D341Med (cell line): ENCODE measurements at regions not wholly inside any gene's neighbourhood (a gene's known extent, or its start where the extent isn't known, plus 50 kb on each side); places are given as distances from the start of the nearest gene placed in this dataset.
"Not testable (repeated sequence)": the region's sequence is repeated elsewhere in the genome, so short reads cannot be mapped to it uniquely, and the experiment has no call there.

Experiments used
- DNase-seq: peaks from one replicate; pipeline ENCODE4 v3.0.0; 2012; ENCODE audit warnings: low spot score

- no peak for DNase-seq
Observed at GRCh38 chr4:12579172-12579571, 905.0 kb downstream of the RAB28 start.

DNA sequence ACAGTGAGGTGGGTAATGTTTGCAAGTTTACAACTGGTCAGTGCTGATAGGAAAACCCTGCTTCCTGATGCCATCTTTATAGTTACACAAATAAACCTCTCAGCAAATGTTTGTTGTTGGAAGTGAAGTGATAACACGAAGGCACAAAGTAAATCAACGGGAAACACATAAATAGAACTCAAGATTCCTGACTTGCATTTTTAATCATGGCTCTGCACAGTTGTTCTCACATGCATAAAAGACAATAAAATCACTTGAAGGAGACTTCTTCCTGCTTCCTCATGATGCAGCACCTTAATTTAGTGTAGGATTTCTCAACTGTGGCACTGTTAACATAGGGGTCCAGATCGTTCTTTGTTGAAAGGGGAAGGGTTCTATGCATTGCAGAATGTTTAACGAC is 907.7 kb downstream of the RAB28 start:
- DNase-seq: no peak

- DNase-seq: no peak
Observed at GRCh38 chr4:12573716-12574115, 910.4 kb downstream of the RAB28 start.

DNA sequence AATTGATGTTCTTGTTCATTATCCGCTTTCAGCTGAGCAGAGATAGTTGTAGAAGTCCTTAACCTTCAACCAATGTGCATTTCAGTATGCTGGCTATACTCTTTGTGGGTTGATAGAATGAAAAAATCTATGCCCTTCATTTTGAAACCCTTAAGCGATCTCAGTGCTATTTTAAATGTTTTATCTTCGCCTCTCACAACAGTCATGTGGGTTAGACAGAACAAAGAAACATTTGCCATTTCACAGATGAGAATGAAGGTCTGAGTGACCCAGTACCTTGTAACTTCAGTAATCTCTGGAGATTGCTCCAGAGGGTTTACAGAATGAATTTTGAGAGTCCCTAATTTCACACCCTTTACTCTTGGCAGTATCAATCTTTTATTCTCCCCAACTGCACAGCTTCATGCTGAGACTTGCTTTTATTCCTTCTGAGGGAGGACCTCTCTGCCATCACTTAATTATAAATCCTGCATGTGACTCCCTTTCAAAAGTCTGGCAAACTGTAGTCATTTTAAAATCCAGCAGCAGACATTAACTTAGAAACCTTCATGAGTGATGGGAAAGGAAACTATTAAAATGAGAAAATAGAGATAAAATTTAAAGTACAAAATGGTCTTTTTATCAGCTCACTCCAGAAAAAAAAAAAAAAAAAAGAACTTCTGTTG is 921.5 kb downstream of the RAB28 start:
- no peak for DNase-seq

GRCh38 chr4:12562021-12562420 is 922.1 kb downstream of the RAB28 start:
- no peak for DNase-seq

DNA sequence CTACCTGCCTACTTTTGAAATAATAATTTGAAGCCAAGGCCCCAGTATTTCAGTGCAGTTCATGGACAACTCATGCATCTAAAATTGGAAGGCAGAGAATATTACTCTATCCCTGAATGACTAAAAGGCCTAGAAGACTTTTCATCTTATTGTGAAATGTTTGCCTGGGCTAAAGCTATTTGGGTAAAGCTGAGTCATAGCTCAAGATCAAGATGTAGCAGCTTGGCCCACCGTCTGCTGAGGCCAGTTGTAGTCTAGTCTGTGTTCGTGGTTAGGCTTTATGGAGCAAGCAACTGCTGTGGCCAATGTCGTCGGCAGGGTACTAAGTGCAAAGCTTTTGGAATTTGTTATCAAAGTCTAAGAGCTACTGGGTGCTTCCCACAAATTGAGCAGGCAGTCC is 929.1 kb downstream of the RAB28 start:
- DNase-seq: no peak

- DNase-seq: no peak
Observed at GRCh38 chr4:12548678-12549077, 935.5 kb downstream of the RAB28 start.

GRCh38 chr4:12545812-12546211 is 938.3 kb downstream of the RAB28 start:
- no peak for DNase-seq

GRCh38 chr4:12538162-12538561 is 946.0 kb downstream of the RAB28 start:
- DNase-seq: no peak

GRCh38 chr4:12534684-12535083 is 949.5 kb downstream of the RAB28 start:
- no peak for DNase-seq

DNA sequence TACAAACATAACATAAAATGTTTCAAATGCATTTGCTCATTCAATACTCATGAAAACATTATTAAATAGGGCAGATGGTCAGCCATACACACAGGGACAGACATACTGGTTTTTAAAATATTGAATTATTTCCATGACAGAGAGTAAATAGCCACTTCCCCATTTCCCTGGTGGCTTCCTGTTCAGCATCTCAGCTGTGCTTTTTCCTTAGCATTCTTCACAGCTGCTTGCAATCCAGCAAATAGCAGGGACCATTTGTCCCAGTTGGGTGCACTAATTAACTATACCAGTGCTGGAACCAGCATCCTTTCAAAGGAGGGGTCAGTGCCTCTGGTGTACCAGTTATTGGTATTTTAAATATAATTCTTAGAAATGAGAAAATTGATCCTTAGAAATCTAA is 964.7 kb downstream of the RAB28 start:
- DNase-seq: no peak

GRCh38 chr4:12507868-12508481 is 976.2 kb downstream of the RAB28 start:
- no peak for DNase-seq

GRCh38 chr4:12500409-12500808 is 983.7 kb downstream of the RAB28 start:
- DNase-seq: no peak

GRCh38 chr4:12499693-12500092 is 984.4 kb downstream of the RAB28 start:
- DNase-seq: no peak

DNA sequence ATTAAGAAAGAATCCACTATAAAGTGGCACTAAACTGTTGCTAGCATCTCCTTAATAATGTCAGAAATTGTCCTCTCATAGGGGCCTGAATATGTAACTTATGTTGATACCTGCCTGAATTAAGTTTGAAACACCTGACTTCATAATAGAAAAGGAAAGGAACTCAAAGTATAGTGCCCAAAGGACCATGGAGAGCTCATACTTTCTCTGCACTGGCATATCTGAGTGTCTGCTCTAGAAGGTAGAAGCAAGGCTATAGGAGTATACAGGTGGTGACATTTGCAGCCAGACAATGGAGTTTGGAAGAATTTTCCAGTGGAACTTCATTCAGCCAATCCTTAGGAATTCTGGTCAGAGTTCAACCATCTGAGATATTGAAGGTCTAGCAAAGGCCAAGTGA is 988.9 kb downstream of the RAB28 start:
- DNase-seq: no peak

- DNase-seq: no peak
Observed at GRCh38 chr4:12492730-12493393, 991.3 kb downstream of the RAB28 start.

DNA sequence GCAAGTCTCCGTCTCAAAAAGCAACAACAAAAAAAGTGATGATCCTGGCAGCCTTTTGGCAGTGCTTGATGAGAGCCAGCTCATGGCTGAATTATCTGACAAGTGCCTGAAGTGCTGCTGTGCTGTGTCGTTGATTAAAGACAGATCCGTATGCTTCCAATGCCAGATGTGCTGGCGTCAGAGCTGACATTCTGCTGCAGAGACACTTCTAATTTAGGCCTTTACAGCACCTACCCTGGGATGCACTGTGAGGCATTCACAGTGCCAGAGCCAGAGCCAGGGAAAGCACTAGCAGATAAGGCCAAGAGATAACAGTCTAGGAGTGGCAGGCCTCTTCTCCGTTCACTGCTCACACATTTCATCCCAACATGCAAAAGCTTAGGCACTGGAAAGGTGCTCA is 995.5 kb downstream of the RAB28 start:
- DNase-seq: no peak

DNA sequence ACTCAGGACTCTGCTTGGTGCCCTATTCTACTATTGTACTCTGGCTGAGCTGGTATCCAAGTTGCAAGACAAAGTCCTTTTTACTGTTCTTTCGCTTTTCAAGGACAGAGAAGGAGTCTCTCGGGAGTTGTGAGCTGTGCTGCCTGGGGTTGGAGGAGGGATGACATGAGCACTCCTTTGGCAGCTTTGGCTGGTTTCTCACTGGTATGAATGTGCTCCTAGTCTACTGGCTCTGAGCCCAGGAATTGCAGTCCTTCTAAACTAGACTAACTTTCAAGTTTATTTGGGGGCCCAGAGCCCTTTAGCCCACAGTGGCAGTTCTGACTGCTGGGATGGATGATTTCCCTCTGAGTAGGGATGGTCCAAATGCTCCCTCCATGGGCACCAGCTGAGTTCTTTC is 997.1 kb downstream of the RAB28 start:
- no peak for DNase-seq

GRCh38 chr4:12472087-12472486 is 1012.1 kb downstream of the RAB28 start:
- no peak for DNase-seq

DNA sequence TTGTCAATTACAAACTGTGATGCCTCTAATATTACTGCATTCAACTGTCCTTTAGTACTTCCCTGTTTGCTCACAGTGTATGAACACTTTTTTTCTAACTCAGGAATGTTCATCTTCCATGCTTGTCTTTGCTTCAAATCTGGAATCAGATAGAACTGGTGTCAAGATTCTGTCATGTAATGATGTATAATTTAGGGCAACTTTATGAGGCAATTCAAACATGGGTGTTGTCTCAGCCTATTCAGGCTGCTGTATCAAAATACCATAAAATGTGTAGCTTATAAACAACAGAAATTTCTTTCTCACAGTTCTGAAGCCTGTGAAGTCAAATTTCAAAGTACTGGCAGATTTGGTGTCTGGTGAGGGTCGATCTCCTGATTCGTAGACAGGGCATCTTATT is 1012.9 kb downstream of the RAB28 start:
- DNase-seq: no peak

- not testable (repeated sequence) for DNase-seq
Observed at GRCh38 chr4:12461576-12461975, 1022.6 kb downstream of the RAB28 start.

- no peak for DNase-seq
Observed at GRCh38 chr4:12459126-12459525, 1025.0 kb downstream of the RAB28 start.

DNA sequence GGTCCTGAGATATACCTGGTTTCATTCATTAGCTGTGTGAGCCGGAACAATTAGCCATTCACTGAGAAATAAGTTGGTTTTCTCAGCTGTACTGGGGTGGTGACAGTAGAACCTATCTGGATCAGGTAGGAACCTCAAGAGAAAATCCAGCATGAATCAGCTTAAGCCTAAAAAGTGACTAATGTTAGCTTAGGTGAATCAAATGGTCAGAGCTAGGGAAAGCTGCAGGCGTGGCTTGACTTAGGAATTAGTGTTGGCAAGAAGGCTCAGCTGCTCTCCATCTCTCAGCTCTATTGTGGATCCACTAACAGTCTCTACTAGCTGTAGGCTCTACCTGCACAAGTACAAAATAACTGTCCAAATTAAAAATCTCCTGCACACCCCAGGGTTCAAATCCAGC is 1025.5 kb downstream of the RAB28 start:
- DNase-seq: no peak

- no peak for DNase-seq
Observed at GRCh38 chr4:12452291-12452690, 1023.6 kb upstream of the HS3ST1 start.
